ENCODE measurements at regions not wholly inside any gene's neighbourhood (a gene's known extent, or its start where the extent isn't known, plus 50 kb on each side); places are given as distances from the start of the nearest gene placed in this dataset.

DNA sequence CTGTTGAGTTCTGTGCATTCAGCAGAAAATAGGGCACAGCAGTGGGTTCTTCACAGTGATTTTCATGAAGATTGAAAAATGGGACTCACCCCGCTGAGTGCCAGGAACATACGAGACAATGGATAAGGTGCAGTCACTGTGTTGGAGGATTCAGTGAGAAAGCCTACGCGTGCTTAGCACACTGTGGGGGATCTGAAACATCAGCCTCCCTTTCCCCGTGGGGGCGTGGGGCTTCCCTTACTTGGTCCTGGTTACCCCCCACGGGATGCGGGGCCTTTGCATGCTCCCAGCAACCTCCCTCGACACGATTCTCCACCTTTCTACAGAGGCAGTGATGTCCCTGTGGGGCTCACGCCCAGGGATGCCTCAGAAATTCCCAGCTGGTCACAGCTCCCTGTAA is 252.2 kb upstream of the C1orf174 start:
- no peak for FAIRE-seq
- H2AFZ ChIP-seq (ENCODE audit: low read depth, low read length), result no peak overlapping the region
- no peak for TF ChIP-seq POLR2A (IDR thresholded peaks at IDR 0.05; ENCODE audit: low read depth, low read length)
- BruUV-seq (replicated peaks), result no TSS peak
- ChIA-PET CTCF (no interaction called here), POLR2A (no interaction called here)
- no peaks in the 10 kb centered on the region for H3K4me1 ChIP-seq (ENCODE audit: control insufficient read depth, extremely low read depth, insufficient read depth, low read length)
- peaks cover 2% of the 10 kb centered on the region for H3K9me3 ChIP-seq (replicated peaks; ENCODE audit: control insufficient read depth, insufficient read depth, low read length)
- H3K36me3 ChIP-seq (ENCODE audit: control insufficient read depth in 2 of 2, extremely low read depth in 1 of 2, insufficient read depth in 2 of 2, low read length in 2 of 2), result no peaks in the 10 kb centered on the region
- no peaks in the 10 kb centered on the region for H3K9me1 ChIP-seq (replicated peaks; ENCODE audit: control insufficient read depth, extremely low read depth, insufficient read depth, low read length)
- intact Hi-C loops (cut with micrococcal nuclease), result no loop called here
- no peak overlapping the region for H3K4me3 ChIP-seq (replicated peaks in 1 of 3; ENCODE audit: insufficient read depth in 1 of 3, low read depth in 1 of 3, low read length in 3 of 3)
- DNase-seq (ENCODE audit: low read depth, low spot score), result no peak
- H3K27ac ChIP-seq (ENCODE audit: insufficient read depth, low read depth, low read length), result no peak overlapping the region
- no peaks in the 10 kb centered on the region for H3K79me2 ChIP-seq (ENCODE audit: control insufficient read depth, insufficient read depth, low read length)
- H3K9ac ChIP-seq (replicated peaks; ENCODE audit: extremely low read depth, insufficient read depth, low read length), result no peak overlapping the region
- no peaks in the 10 kb centered on the region for H3K27me3 ChIP-seq (ENCODE audit: control insufficient read depth in 2 of 2, insufficient read depth in 2 of 2, low read length in 2 of 2)
- no peaks in the 10 kb centered on the region for H4K20me1 ChIP-seq (replicated peaks; ENCODE audit: control insufficient read depth, extremely low read depth, insufficient read depth, low read length)
- dilution Hi-C loops (cut with MboI; ENCODE audit: extremely low pct_ligation_motif_present, low sequenced_read_pairs), result no loop called here
- H3K4me2 ChIP-seq (ENCODE audit: insufficient read depth, low read length), result no peak overlapping the region

DNA sequence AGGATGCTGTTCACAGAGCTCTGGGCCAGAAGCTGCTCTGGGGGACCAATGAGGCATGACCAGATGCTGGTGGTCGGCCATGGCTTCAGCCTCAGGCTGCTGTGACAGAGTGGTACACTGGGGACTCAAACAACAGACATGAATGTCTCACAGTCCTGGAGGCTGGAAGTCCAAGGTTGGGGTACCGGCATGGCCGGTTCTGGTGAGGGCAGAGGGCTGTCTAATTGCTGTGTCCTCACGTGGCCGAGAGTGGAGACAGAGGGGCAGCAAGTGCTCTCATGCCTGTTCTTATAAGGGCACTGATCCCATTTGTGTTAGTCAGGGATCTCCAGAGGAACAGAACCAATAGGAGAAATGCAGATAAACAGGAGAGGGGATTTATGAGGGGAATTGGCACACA is 253.5 kb upstream of the C1orf174 start:
- intact Hi-C loops (cut with micrococcal nuclease), result no loop called here

More for the DNA sequence above, 253.5 kb upstream of the C1orf174 start:
- Histone ChIP-seq H3K79me2 (ENCODE audit: control insufficient read depth, insufficient read depth, low read length) (no peaks in the 10 kb centered on the region), H3K36me3 (ENCODE audit: control insufficient read depth in 2 of 2, extremely low read depth in 1 of 2, insufficient read depth in 2 of 2, low read length in 2 of 2) (no peaks in the 10 kb centered on the region), H4K20me1 (replicated peaks; ENCODE audit: control insufficient read depth, extremely low read depth, insufficient read depth, low read length) (no peaks in the 10 kb centered on the region), H3K4me3 (replicated peaks in 1 of 3; ENCODE audit: insufficient read depth in 1 of 3, low read depth in 1 of 3, low read length in 3 of 3) (no peak overlapping the region), H3K27ac (ENCODE audit: insufficient read depth, low read depth, low read length) (no peak overlapping the region), H3K9me1 (replicated peaks; ENCODE audit: control insufficient read depth, extremely low read depth, insufficient read depth, low read length) (no peaks in the 10 kb centered on the region), H3K9ac (replicated peaks; ENCODE audit: extremely low read depth, insufficient read depth, low read length) (no peak overlapping the region), H3K9me3 (replicated peaks; ENCODE audit: control insufficient read depth, insufficient read depth, low read length) (peaks cover 2% of the 10 kb centered on the region), H2AFZ (ENCODE audit: low read depth, low read length) (no peak overlapping the region), H3K4me2 (ENCODE audit: insufficient read depth, low read length) (no peak overlapping the region), H3K27me3 (ENCODE audit: control insufficient read depth in 2 of 2, insufficient read depth in 2 of 2, low read length in 2 of 2) (no peaks in the 10 kb centered on the region), H3K4me1 (ENCODE audit: control insufficient read depth, extremely low read depth, insufficient read depth, low read length) (no peaks in the 10 kb centered on the region)
- ChIA-PET CTCF (no interaction called here), POLR2A (no interaction called here)
- dilution Hi-C loops (cut with MboI; ENCODE audit: extremely low pct_ligation_motif_present, low sequenced_read_pairs), result no loop called here
- TF ChIP-seq, protein P1, sequence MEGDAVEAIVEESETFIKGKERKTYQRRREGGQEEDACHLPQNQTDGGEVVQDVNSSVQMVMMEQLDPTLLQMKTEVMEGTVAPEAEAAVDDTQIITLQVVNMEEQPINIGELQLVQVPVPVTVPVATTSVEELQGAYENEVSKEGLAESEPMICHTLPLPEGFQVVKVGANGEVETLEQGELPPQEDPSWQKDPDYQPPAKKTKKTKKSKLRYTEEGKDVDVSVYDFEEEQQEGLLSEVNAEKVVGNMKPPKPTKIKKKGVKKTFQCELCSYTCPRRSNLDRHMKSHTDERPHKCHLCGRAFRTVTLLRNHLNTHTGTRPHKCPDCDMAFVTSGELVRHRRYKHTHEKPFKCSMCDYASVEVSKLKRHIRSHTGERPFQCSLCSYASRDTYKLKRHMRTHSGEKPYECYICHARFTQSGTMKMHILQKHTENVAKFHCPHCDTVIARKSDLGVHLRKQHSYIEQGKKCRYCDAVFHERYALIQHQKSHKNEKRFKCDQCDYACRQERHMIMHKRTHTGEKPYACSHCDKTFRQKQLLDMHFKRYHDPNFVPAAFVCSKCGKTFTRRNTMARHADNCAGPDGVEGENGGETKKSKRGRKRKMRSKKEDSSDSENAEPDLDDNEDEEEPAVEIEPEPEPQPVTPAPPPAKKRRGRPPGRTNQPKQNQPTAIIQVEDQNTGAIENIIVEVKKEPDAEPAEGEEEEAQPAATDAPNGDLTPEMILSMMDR (IDR thresholded peaks at IDR 0.05; ENCODE audit: extremely low read depth in 1 of 2, insufficient read depth in 1 of 2, low read depth in 1 of 2, low read length in 2 of 2), result no peak
- TF ChIP-seq GATA2 (IDR thresholded peaks at IDR 0.05; ENCODE audit: insufficient read depth, insufficient read length, low read depth, low read length) (no peak), POLR2A (IDR thresholded peaks at IDR 0.05; ENCODE audit: low read depth, low read length) (no peak), POLR2AphosphoS5 (IDR thresholded peaks at IDR 0.05; ENCODE audit: insufficient read depth, low read depth, low read length) (no peak), MYC (IDR thresholded peaks at IDR 0.05; ENCODE audit: low read depth, low read length) (no peak), JUN (IDR thresholded peaks at IDR 0.05; ENCODE audit: borderline replicate concordance, insufficient read depth, insufficient read length, low read depth) (no peak), FOS (IDR thresholded peaks at IDR 0.05; ENCODE audit: borderline replicate concordance, insufficient read depth, low read length) (no peak), EZH2 (IDR thresholded peaks at IDR 0.05; ENCODE audit: borderline replicate concordance, low read depth, low read length, severe bottlenecking) (no peak)
- TF ChIP-seq, protein P2, sequence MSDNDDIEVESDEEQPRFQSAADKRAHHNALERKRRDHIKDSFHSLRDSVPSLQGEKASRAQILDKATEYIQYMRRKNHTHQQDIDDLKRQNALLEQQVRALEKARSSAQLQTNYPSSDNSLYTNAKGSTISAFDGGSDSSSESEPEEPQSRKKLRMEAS (IDR thresholded peaks at IDR 0.05; ENCODE audit: insufficient read depth, insufficient read length), result no peak
- FAIRE-seq (no peak), DNase-seq (ENCODE audit: low read depth, low spot score) (no peak)
- no TSS peak for BruUV-seq (replicated peaks)
